ENCODE measurements at regions not wholly inside any gene's neighbourhood (a gene's known extent, or its start where the extent isn't known, plus 50 kb on each side); places are given as distances from the start of the nearest gene placed in this dataset.
A peak's percentile ranks its signal among the peaks of the same experiment; 100 is the strongest.

DNA sequence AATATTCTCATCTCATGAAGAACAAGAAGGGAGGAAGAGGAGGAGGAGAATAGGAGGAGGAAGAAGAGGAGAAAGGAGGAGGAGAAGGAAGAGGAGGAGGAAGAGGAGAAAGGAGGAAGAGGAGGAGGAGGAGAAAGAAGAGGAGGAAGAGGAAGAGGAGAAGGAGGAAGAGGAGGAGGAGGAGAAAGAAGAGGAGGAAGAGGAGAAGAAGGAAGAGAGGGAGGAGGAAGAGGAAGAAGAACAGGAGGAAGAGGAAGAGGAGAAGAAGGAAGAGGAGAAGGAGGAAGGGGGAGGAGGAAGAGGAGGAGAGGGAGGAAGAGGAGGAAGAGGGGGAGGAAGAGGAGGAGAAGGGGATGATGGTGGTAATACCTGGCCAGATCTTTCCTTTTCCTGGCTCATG, 70.0 kb upstream of the PTPRM start:
- no peak overlapping the region for H3K9ac ChIP-seq (ENCODE audit: low read length in 3 of 3)
- H3K4me3 ChIP-seq (ENCODE audit: low read length in 3 of 3), result no peak overlapping the region
- H3K36me3 ChIP-seq (ENCODE audit: control insufficient read depth in 2 of 3, insufficient read depth in 3 of 3, low read length in 3 of 3), result no peaks in the 10 kb centered on the region
- no peak overlapping the region for H3K27ac ChIP-seq (ENCODE audit: low read depth in 2 of 2, low read length in 2 of 2)
- no peaks in the 10 kb centered on the region for H3K27me3 ChIP-seq (ENCODE audit: control insufficient read depth, insufficient read depth, low read length)
- intact Hi-C loops (cut with DNase I), result no loop called here
- no peaks in the 10 kb centered on the region for H3K4me1 ChIP-seq (ENCODE audit: control insufficient read depth in 2 of 3, insufficient read depth in 2 of 3, low read depth in 1 of 3, low read length in 3 of 3)
- FAIRE-seq (no peak), DNase-seq (no peak)
- no peaks in the 10 kb centered on the region for H3K9me3 ChIP-seq (ENCODE audit: control insufficient read depth in 2 of 3, insufficient read depth in 1 of 3, low read length in 3 of 3)
- TF ChIP-seq, protein P1, sequence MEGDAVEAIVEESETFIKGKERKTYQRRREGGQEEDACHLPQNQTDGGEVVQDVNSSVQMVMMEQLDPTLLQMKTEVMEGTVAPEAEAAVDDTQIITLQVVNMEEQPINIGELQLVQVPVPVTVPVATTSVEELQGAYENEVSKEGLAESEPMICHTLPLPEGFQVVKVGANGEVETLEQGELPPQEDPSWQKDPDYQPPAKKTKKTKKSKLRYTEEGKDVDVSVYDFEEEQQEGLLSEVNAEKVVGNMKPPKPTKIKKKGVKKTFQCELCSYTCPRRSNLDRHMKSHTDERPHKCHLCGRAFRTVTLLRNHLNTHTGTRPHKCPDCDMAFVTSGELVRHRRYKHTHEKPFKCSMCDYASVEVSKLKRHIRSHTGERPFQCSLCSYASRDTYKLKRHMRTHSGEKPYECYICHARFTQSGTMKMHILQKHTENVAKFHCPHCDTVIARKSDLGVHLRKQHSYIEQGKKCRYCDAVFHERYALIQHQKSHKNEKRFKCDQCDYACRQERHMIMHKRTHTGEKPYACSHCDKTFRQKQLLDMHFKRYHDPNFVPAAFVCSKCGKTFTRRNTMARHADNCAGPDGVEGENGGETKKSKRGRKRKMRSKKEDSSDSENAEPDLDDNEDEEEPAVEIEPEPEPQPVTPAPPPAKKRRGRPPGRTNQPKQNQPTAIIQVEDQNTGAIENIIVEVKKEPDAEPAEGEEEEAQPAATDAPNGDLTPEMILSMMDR (IDR thresholded peaks at IDR 0.05; ENCODE audit: borderline replicate concordance, extremely low read depth, insufficient read depth), result no peak

GRCh38 chr18:7511106-7511505, 56.0 kb upstream of the PTPRM start:
- H3K27me3 ChIP-seq (ENCODE audit: control insufficient read depth, insufficient read depth, low read length), result no peaks in the 10 kb centered on the region
- H3K36me3 ChIP-seq (ENCODE audit: control insufficient read depth in 2 of 3, insufficient read depth in 3 of 3, low read length in 3 of 3), result no peaks in the 10 kb centered on the region
- TF ChIP-seq, protein P1 (IDR thresholded peaks at IDR 0.05; ENCODE audit: borderline replicate concordance, extremely low read depth, insufficient read depth), result no peak
- H3K4me1 ChIP-seq (ENCODE audit: control insufficient read depth in 2 of 3, insufficient read depth in 2 of 3, low read depth in 1 of 3, low read length in 3 of 3), result peaks cover 0 to 6% (median 4%) of the 10 kb centered on the region in 3 donors
- FAIRE-seq (no peak), DNase-seq (no peak)
- no peaks in the 10 kb centered on the region for H3K9me3 ChIP-seq (ENCODE audit: control insufficient read depth in 2 of 3, insufficient read depth in 1 of 3, low read length in 3 of 3)
- no peak overlapping the region for H3K4me3 ChIP-seq (ENCODE audit: low read length in 3 of 3)
- H3K27ac ChIP-seq (ENCODE audit: low read depth in 2 of 2, low read length in 2 of 2), result no peak overlapping the region
- intact Hi-C loops (cut with DNase I), result no loop called here
- H3K9ac ChIP-seq (ENCODE audit: low read length in 3 of 3), result no peak overlapping the region

- H3K36me3 ChIP-seq (ENCODE audit: control insufficient read depth in 2 of 3, insufficient read depth in 3 of 3, low read length in 3 of 3), result no peaks in the 10 kb centered on the region
- peaks cover 0 to 6% (median 4%) of the 10 kb centered on the region in 3 donors for H3K4me1 ChIP-seq (ENCODE audit: control insufficient read depth in 2 of 3, insufficient read depth in 2 of 3, low read depth in 1 of 3, low read length in 3 of 3)
- no peaks in the 10 kb centered on the region for H3K27me3 ChIP-seq (ENCODE audit: control insufficient read depth, insufficient read depth, low read length)
- intact Hi-C loops (cut with DNase I), result no loop called here
- no peak for FAIRE-seq
- TF ChIP-seq, protein P1 (IDR thresholded peaks at IDR 0.05; ENCODE audit: borderline replicate concordance, extremely low read depth, insufficient read depth), result no peak
- H3K27ac ChIP-seq (ENCODE audit: low read depth in 2 of 2, low read length in 2 of 2), result no peak overlapping the region
- peak in 4 of 5 donors; percentile 54 to 84 (median 74) for DNase-seq
- peak overlapping the region in 1 of 3 donors; percentile 3 for H3K4me3 ChIP-seq (ENCODE audit: low read length in 3 of 3)
- H3K9me3 ChIP-seq (ENCODE audit: control insufficient read depth in 2 of 3, insufficient read depth in 1 of 3, low read length in 3 of 3), result no peaks in the 10 kb centered on the region
- H3K9ac ChIP-seq (ENCODE audit: low read length in 3 of 3), result no peak overlapping the region
Measured at GRCh38 chr18:7512348-7512747, 54.8 kb upstream of the PTPRM start.

GRCh38 chr18:7512990-7513389, 54.1 kb upstream of the PTPRM start:
- Histone ChIP-seq H3K4me1 (ENCODE audit: control insufficient read depth in 2 of 3, insufficient read depth in 2 of 3, low read depth in 1 of 3, low read length in 3 of 3) (peaks cover 0 to 6% (median 4%) of the 10 kb centered on the region in 3 donors), H3K4me3 (ENCODE audit: low read length in 3 of 3) (no peak overlapping the region), H3K36me3 (ENCODE audit: control insufficient read depth in 2 of 3, insufficient read depth in 3 of 3, low read length in 3 of 3) (no peaks in the 10 kb centered on the region), H3K27ac (ENCODE audit: low read depth in 2 of 2, low read length in 2 of 2) (no peak overlapping the region), H3K9me3 (ENCODE audit: control insufficient read depth in 2 of 3, insufficient read depth in 1 of 3, low read length in 3 of 3) (no peaks in the 10 kb centered on the region), H3K27me3 (ENCODE audit: control insufficient read depth, insufficient read depth, low read length) (no peaks in the 10 kb centered on the region), H3K9ac (ENCODE audit: low read length in 3 of 3) (no peak overlapping the region)
- TF ChIP-seq, protein P1 (IDR thresholded peaks at IDR 0.05; ENCODE audit: borderline replicate concordance, extremely low read depth, insufficient read depth), result no peak
- DNase-seq, result no peak
- FAIRE-seq, result no peak
- intact Hi-C loops (cut with DNase I), result no loop called here
